GM12875 (cell line): ENCODE measurements at regions not wholly inside any gene's neighbourhood (a gene's known extent, or its start where the extent isn't known, plus 50 kb on each side); places are given as distances from the start of the nearest gene placed in this dataset.
A peak's percentile ranks its signal among the peaks of the same experiment; 100 is the strongest.

Experiments used
- H3K4me3 ChIP-seq: one replicate; pipeline ENCODE4 v1.5.1; 2011; ENCODE audit warnings: low read depth, low read length, control low read depth
- CTCF ChIP-seq: IDR thresholded peaks from 2 replicates; pipeline ENCODE4 v1.5.1; 2011; ENCODE audit warnings: low read depth, mild to moderate bottlenecking, control low read depth, inconsistent platforms, low read length, moderate library complexity, borderline replicate concordance; ENCODE audit not compliant: insufficient read depth

DNA sequence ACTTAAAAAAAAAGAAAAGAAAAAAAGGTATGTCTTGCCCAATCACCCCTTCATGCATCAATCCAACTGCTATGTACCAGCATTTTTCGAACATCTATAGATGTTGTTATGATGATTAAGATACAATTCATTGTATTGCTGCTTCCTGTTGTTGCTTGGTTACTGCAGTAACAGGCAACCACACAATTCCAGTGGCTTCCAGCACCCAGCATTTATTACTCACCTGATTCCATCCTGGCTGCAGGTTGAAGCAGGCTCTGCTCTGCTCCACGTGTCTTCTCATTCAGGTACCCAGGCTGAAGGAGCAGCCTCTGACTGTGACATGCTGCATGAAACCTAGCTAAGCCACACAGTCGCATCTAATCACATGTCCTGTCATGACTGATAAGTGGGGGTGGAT, 196.9 kb downstream of the INO80D start:
- H3K4me3 ChIP-seq = no peak overlapping the region
- no peak for TF ChIP-seq CTCF

DNA sequence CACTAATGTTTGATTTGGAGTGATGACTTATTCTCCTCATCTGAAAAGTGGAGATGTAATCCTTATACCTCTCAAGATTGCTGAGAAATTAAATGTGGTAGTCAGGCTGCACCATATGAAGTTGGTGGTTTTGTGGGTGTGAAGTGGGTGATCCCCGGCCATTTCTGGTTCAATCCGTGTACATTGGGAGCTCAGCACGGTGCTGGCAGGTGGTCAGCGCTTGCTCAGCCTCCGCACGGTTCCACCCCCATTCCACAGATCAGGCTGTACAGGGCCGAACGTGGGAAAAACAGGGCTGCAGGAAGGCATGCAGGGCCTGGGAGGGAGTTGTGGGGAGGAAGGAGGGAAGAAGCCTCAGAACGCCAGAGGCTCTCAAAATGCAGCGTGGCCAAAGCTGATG, 198.3 kb downstream of the INO80D start:
- no peak overlapping the region for H3K4me3 ChIP-seq
- no peak for TF ChIP-seq CTCF

GRCh38 chr2:205885492-205886099, 200.4 kb downstream of the INO80D start:
- H3K4me3 ChIP-seq = no peak overlapping the region
- peak; percentile 91 for TF ChIP-seq CTCF

DNA sequence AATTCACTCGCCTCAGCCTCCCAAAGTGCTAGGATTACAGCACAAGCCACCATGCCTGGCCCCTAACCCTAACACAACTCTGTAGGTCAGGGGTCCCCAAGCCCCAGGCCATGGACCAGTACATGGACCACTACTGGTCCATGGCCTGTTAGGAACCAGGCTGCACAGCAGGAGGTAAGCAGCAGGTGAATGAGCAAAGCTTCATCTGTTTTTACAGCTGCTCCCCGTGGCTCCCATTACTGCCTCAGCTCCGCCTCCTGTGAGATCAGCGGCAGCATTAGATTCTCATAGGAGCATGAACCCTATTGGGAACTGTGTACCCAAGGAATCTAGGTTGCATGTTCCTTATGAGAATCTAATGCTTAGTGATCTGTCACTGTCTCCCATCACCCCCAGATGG, 201.7 kb downstream of the NRP2 start:
- no peak overlapping the region for H3K4me3 ChIP-seq
- TF ChIP-seq CTCF = no peak

- TF ChIP-seq CTCF = no peak
These were observed 200.6 kb downstream of the NRP2 start for GRCh38 chr2:205882806-205883425.

DNA sequence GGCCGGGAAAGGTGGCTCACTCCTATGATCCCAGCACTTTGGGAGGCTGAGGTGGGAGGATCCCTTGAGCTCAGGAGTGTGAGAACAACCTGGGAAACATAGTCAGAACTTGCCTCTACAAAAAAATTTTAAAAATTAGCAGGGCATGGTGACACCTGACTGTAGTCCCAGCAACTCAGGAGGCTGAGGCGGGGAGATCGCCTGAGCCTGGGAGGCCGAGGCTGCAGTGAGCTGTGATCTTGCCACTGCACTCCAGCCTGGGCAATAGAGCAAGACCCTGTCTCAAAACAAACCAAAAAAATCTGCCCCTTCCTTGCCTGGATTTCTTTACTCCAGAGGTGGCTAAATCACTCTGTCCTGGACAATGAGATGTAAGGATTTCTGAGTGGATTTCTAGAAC, 197.7 kb downstream of the NRP2 start:
- no peak for TF ChIP-seq CTCF

More at GRCh38 chr2:205882806-205883425, 200.6 kb downstream of the NRP2 start:
- no peak overlapping the region for H3K4me3 ChIP-seq

DNA sequence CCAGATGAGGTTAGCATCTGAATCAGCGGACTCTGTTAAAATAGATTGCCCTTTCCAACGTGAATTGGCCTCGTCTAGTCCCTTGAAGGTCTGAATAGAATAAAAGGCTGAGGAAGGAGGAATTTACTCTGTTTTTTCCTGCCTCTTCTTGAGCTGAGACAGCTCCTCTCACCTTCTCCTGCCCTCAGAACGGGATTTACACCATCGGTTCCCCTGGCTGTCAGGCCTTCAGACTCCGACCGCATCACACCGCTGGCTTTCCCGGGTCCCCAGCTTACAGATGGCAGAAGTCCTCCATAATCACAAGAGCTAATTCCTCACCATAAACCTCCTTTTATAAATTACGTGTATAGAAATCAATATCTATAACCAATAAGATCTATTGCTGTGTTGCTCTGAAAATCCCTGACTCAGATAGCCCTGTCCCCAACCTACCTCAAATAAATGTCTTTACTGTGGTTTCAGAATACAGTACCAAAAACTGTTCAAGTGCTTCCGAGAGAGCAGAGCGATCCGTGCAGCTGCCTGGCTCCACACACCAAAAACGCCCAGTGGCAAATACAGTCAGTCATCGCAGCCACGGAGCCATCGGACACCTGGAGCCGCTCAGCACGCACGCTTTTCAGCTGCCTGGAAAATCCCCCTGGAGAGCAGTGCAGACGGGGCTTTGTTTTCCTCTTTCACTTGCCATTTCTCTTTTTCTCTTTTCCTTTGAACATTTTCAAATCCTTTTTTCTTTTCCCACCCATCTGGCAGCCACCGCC, 196.9 kb downstream of the NRP2 start:
- no peak overlapping the region for H3K4me3 ChIP-seq
- no peak for TF ChIP-seq CTCF

More for the DNA sequence above, 197.7 kb downstream of the NRP2 start:
- no peak overlapping the region for H3K4me3 ChIP-seq
